Ishikawa (cell line): ENCODE measurements at regions not wholly inside any gene's neighbourhood (a gene's known extent, or its start where the extent isn't known, plus 50 kb on each side); places are given as distances from the start of the nearest gene placed in this dataset.

Experiments used
- RAD21 ChIP-seq: IDR thresholded peaks from 2 replicates; pipeline ENCODE4 v1.6.1; 2012; ENCODE audit warnings: low read depth
- TEAD4 ChIP-seq: IDR thresholded peaks from 2 replicates; pipeline ENCODE4 v1.6.1; 2012
- TF ChIP-seq, protein P1 (sequence below): IDR thresholded peaks from 2 replicates; pipeline ENCODE4 v1.6.1; 2012
- TF ChIP-seq, protein P2 (sequence below): IDR thresholded peaks from 2 replicates; pipeline ENCODE4 v1.6.1; 2012; ENCODE audit warnings: low read depth, mild to moderate bottlenecking

DNA sequence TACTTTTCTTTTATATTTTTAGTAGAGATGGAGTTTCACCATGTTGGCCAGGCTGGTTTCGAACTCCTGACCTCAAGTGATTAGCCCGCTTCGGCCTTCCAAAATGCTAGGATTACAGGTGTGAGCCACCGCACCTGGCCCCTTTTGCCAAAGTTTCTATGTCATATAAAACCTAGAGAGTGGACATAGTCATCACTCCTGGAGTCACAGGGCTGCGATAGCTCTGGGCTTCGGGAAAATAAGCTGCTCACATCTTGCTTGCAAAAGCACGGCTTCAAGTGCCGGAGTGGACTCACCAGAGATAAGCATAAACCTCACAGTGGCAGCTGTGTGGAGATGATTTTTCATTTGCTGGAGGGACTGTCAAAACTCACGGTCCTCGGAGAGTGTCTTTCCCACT, 171.2 kb downstream of the TEX29 start:
- TF ChIP-seq, protein P1, sequence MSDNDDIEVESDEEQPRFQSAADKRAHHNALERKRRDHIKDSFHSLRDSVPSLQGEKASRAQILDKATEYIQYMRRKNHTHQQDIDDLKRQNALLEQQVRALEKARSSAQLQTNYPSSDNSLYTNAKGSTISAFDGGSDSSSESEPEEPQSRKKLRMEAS = no peak
- TF ChIP-seq RAD21 (no peak), TEAD4 (no peak)
- TF ChIP-seq, protein P2, sequence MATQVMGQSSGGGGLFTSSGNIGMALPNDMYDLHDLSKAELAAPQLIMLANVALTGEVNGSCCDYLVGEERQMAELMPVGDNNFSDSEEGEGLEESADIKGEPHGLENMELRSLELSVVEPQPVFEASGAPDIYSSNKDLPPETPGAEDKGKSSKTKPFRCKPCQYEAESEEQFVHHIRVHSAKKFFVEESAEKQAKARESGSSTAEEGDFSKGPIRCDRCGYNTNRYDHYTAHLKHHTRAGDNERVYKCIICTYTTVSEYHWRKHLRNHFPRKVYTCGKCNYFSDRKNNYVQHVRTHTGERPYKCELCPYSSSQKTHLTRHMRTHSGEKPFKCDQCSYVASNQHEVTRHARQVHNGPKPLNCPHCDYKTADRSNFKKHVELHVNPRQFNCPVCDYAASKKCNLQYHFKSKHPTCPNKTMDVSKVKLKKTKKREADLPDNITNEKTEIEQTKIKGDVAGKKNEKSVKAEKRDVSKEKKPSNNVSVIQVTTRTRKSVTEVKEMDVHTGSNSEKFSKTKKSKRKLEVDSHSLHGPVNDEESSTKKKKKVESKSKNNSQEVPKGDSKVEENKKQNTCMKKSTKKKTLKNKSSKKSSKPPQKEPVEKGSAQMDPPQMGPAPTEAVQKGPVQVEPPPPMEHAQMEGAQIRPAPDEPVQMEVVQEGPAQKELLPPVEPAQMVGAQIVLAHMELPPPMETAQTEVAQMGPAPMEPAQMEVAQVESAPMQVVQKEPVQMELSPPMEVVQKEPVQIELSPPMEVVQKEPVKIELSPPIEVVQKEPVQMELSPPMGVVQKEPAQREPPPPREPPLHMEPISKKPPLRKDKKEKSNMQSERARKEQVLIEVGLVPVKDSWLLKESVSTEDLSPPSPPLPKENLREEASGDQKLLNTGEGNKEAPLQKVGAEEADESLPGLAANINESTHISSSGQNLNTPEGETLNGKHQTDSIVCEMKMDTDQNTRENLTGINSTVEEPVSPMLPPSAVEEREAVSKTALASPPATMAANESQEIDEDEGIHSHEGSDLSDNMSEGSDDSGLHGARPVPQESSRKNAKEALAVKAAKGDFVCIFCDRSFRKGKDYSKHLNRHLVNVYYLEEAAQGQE = no peak
